H1 (cell line): ENCODE measurements at regions not wholly inside any gene's neighbourhood (a gene's known extent, or its start where the extent isn't known, plus 50 kb on each side); places are given as distances from the start of the nearest gene placed in this dataset.

Experiments
- CTCF ChIA-PET: fragments of 300-600 bp; sonication (Branson Sonifier 250); formaldehyde crosslinking; loops from one replicate; lab custom pipeline; 2021; ENCODE audit not compliant: partially characterized antibody; lab: Charles Lee
- POLR2A ChIA-PET: fragments of 300-600 bp; sonication (Branson Sonifier 250); formaldehyde crosslinking; loops from one replicate; lab custom pipeline; 2021; ENCODE audit warnings: inconsistent platforms; ENCODE audit not compliant: partially characterized antibody; lab: Charles Lee
- DNase-seq, 2 experiments: peaks; one replicate each; pipeline versions ENCODE4 v3.0.0 to v3.0.0-alpha.2; 2010 to 2022; ENCODE audit warnings: low spot score in 2 of 2, low read depth in 1 of 2, mixed read lengths in 1 of 2
- FAIRE-seq: peaks from 2 replicates; lab custom pipeline; 2011; peaks lifted over from hg19 to GRCh38; lab: Jason Lieb, UNC
- H2AFZ ChIP-seq: 2 replicates; pipeline ENCODE4 v1.8.1; 2012; ENCODE audit warnings: low read length, inconsistent platforms
- H2AK5ac ChIP-seq: 2 replicates; pipeline ENCODE4 v1.6.1; 2013; ENCODE audit warnings: low read depth, low read length
- H2BK120ac ChIP-seq: replicated peaks from 2 replicates; pipeline ENCODE3; 2013; ENCODE audit warnings: low read depth, low read length, inconsistent platforms
- H2BK12ac ChIP-seq: 2 replicates; pipeline ENCODE4 v1.6.1; 2013; ENCODE audit warnings: low read depth, low read length
- H2BK15ac ChIP-seq: 2 replicates; pipeline ENCODE4 v1.6.1; 2013; ENCODE audit warnings: low read length
- H2BK20ac ChIP-seq: 2 replicates; pipeline ENCODE4 v1.6.1; 2013; ENCODE audit warnings: low read length
- H2BK5ac ChIP-seq: 2 replicates; pipeline ENCODE4 v1.6.1; 2013; ENCODE audit warnings: low read depth, low read length
- H3K14ac ChIP-seq: 2 replicates; pipeline ENCODE4 v1.6.1; 2013; ENCODE audit warnings: inconsistent platforms; ENCODE audit not compliant: insufficient read length
- H3K18ac ChIP-seq: 2 replicates; pipeline ENCODE4 v1.6.1; 2013; ENCODE audit warnings: low read length; ENCODE audit errors: extremely low read depth
- H3K23ac ChIP-seq: 2 replicates; pipeline ENCODE4 v1.6.1; 2013; ENCODE audit warnings: inconsistent platforms; ENCODE audit not compliant: insufficient read length
- H3K23me2 ChIP-seq: 2 replicates; pipeline ENCODE4 v1.6.1; 2013; ENCODE audit warnings: low read depth, low read length
- H3K27ac ChIP-seq: 2 replicates; pipeline ENCODE4 v1.6.1; 2011; ENCODE audit warnings: low read depth, low read length, inconsistent platforms
- H3K27me3 ChIP-seq, 4 experiments: replicated peaks in 1 of 4; 1 replicate in 1 of 4; 2 replicates in 3 of 4; pipeline versions ENCODE4 v1.6.1 to v1.8.1; 2011 to 2013; ENCODE audit warnings: low read length in 3 of 4, mild to moderate bottlenecking in 3 of 4, inconsistent platforms in 2 of 4, mixed read lengths in 2 of 4, moderate library complexity in 1 of 4; ENCODE audit not compliant: control insufficient read depth in 3 of 4, insufficient read depth in 3 of 4; ENCODE audit errors: extremely low read depth in 1 of 4
- H3K36me3 ChIP-seq, 4 experiments: 2 replicates each; pipeline versions ENCODE4 v1.6.1 to v1.8.1; 2011 to 2013; ENCODE audit warnings: mild to moderate bottlenecking in 4 of 4, low read length in 3 of 4, moderate library complexity in 2 of 4, control low read depth in 1 of 4, inconsistent platforms in 1 of 4; ENCODE audit not compliant: insufficient read depth in 4 of 4, control insufficient read depth in 2 of 4
- H3K4ac ChIP-seq: replicated peaks from 2 replicates; pipeline ENCODE3; 2013; ENCODE audit warnings: low read length, low read depth, mixed read lengths, inconsistent platforms; ENCODE audit not compliant: insufficient read length
- H3K4me1 ChIP-seq, 4 experiments: replicated peaks in 1 of 4; 1 replicate in 1 of 4; 2 replicates in 3 of 4; pipeline versions ENCODE4 v1.6.1 to v1.8.1; 2011 to 2013; ENCODE audit warnings: low read length in 3 of 4, inconsistent platforms in 2 of 4, mixed read lengths in 1 of 4; ENCODE audit not compliant: insufficient read depth in 4 of 4, control insufficient read depth in 3 of 4
- H3K4me2 ChIP-seq, 2 experiments: 2 replicates each; pipeline versions ENCODE4 v1.6.1 to v1.8.1; 2011 to 2013; ENCODE audit warnings: low read depth in 2 of 2, low read length in 2 of 2, control low read depth in 1 of 2, inconsistent platforms in 1 of 2, mild to moderate bottlenecking in 1 of 2; ENCODE audit not compliant: insufficient read depth in 1 of 2
- H3K4me3 ChIP-seq, 4 experiments: fragments of 200-600, 300-600 bp in 1 of 4; sonication (generic), shearing (Covaris generic), sonication (Bioruptor Twin) in 1 of 4; 2 replicates each; pipeline versions ENCODE4 v1.5.1 to v1.8.1; 2011 to 2016; ENCODE audit warnings: low read length in 4 of 4, low read depth in 3 of 4, control low read depth in 2 of 4, inconsistent platforms in 2 of 4, mild to moderate bottlenecking in 2 of 4, mixed read lengths in 1 of 4, moderate library complexity in 1 of 4; ENCODE audit not compliant: insufficient read depth in 2 of 4; ENCODE audit errors: extremely low read depth in 1 of 4
- H3K56ac ChIP-seq: replicated peaks from 2 replicates; pipeline ENCODE3; 2013; ENCODE audit warnings: low read depth, mild to moderate bottlenecking, mixed read lengths, low read length, inconsistent platforms; ENCODE audit not compliant: insufficient read length
- H3K79me1 ChIP-seq: 2 replicates; pipeline ENCODE4 v1.6.1; 2013; ENCODE audit warnings: low read depth, low read length, control low read depth
- H3K79me2 ChIP-seq, 2 experiments: 2 replicates each; pipeline versions ENCODE4 v1.6.1 to v1.8.1; 2012 to 2013; ENCODE audit warnings: low read length in 2 of 2, mild to moderate bottlenecking in 2 of 2, inconsistent platforms in 1 of 2; ENCODE audit not compliant: insufficient read depth in 2 of 2, control insufficient read depth in 1 of 2
- H3K9ac ChIP-seq, 4 experiments: replicated peaks in 1 of 4; 1 replicate in 1 of 4; 2 replicates in 3 of 4; pipeline versions ENCODE4 v1.6.1 to v1.8.1; 2011 to 2013; ENCODE audit warnings: low read depth in 3 of 4, low read length in 3 of 4, control low read depth in 2 of 4, mild to moderate bottlenecking in 2 of 4, moderate library complexity in 2 of 4, inconsistent platforms in 1 of 4; ENCODE audit errors: extremely low read depth in 1 of 4
- H3K9me3 ChIP-seq, 2 experiments: 2 replicates each; pipeline versions ENCODE4 v1.6.1 to v1.8.1; 2012 to 2013; ENCODE audit warnings: mild to moderate bottlenecking in 2 of 2, moderate library complexity in 2 of 2, control low read depth in 1 of 2, inconsistent platforms in 1 of 2, low read depth in 1 of 2, low read length in 1 of 2, mixed read lengths in 1 of 2; ENCODE audit not compliant: insufficient read depth in 2 of 2
- H4K20me1 ChIP-seq, 2 experiments: replicated peaks in 1 of 2; 2 replicates each; pipeline versions ENCODE3 to v1.8.1; 2011 to 2013; ENCODE audit warnings: inconsistent platforms in 2 of 2, low read length in 2 of 2, mild to moderate bottlenecking in 1 of 2; ENCODE audit not compliant: insufficient read depth in 2 of 2, control insufficient read depth in 1 of 2
- H4K5ac ChIP-seq: 2 replicates; pipeline ENCODE4 v1.6.1; 2013; ENCODE audit warnings: low read length, low read depth, mixed read lengths, inconsistent platforms; ENCODE audit not compliant: insufficient read length
- H4K8ac ChIP-seq: 2 replicates; pipeline ENCODE4 v1.8.0; 2013; ENCODE audit warnings: mild to moderate bottlenecking, moderate library complexity, low read length, inconsistent platforms; ENCODE audit not compliant: insufficient read depth; ENCODE audit errors: extremely low read depth
- H4K91ac ChIP-seq: replicated peaks from 2 replicates; pipeline ENCODE3; 2013; ENCODE audit warnings: low read length, mixed read lengths, inconsistent platforms; ENCODE audit not compliant: insufficient read length
- ASH2L ChIP-seq: fragments of 200-600, 300-600 bp; sonication (generic); IDR thresholded peaks from one replicate; pipeline ENCODE4 v1.7.1; 2017; ENCODE audit warnings: low read length
- BCL11A ChIP-seq, 2 experiments: IDR thresholded peaks; one replicate each; pipeline ENCODE4 v1.6.1; 2011; ENCODE audit warnings: low read depth in 2 of 2, low read length in 2 of 2, mild to moderate bottlenecking in 2 of 2
- CHD2 ChIP-seq: IDR thresholded peaks from 2 replicates; pipeline ENCODE4 v1.6.1; 2012; ENCODE audit warnings: low read length, improper control_type of control experiment
- CREB1 ChIP-seq: IDR thresholded peaks from 2 replicates; pipeline ENCODE4 v1.6.1; 2012; ENCODE audit warnings: inconsistent platforms
- JUN ChIP-seq: IDR thresholded peaks from 2 replicates; pipeline ENCODE4 v1.6.1; 2011; ENCODE audit warnings: low read depth, mild to moderate bottlenecking, improper control_type of control experiment, low read length
- KDM1A ChIP-seq: fragments of 200-600, 300-600 bp; sonication (generic); IDR thresholded peaks from 2 replicates; pipeline ENCODE4 v1.7.1; 2016; ENCODE audit warnings: mild to moderate bottlenecking, low read length, borderline replicate concordance
- KDM4A ChIP-seq: IDR thresholded peaks from one replicate; pipeline ENCODE4 v1.7.1; 2012; ENCODE audit warnings: low read depth, mild to moderate bottlenecking, moderate library complexity, low read length, inconsistent platforms; ENCODE audit not compliant: severe bottlenecking
- MAFK ChIP-seq: IDR thresholded peaks from 2 replicates; pipeline ENCODE4 v1.6.1; 2012; ENCODE audit warnings: low read depth, mild to moderate bottlenecking, improper control_type of control experiment, low read length
- POLR2AphosphoS5 ChIP-seq: IDR thresholded peaks from 2 replicates; pipeline ENCODE4 v1.6.1; 2011; ENCODE audit warnings: low read depth, low read length
- SIRT6 ChIP-seq: IDR thresholded peaks from one replicate; pipeline ENCODE4 v1.7.1; 2012; ENCODE audit warnings: low read length, inconsistent platforms
- SP1 ChIP-seq: IDR thresholded peaks from 2 replicates; pipeline ENCODE4 v1.6.1; 2011; ENCODE audit warnings: low read depth, low read length
- WGBS, 2 experiments: shearing (Covaris generic) in 1 of 2; methylation state at CpG; one replicate each; pipeline versions ENCODE4 v1.1.6 to v1.1.7; 2013 to 2015; ENCODE audit warnings: low lambda C conversion rate in 2 of 2, mixed read lengths in 2 of 2, inconsistent platforms in 1 of 2, low coverage in 1 of 2, missing lambda C conversion rate in 1 of 2; ENCODE audit not compliant: insufficient replicate concordance in 2 of 2, insufficient coverage in 1 of 2, insufficient read length in 1 of 2; ENCODE audit errors: extremely low coverage in 1 of 2, missing lambda C conversion rate in 1 of 2; 5-methylcytosine and 5-hydroxymethylcytosine counted together
- TF ChIP-seq, protein P1 (sequence below): IDR thresholded peaks from 2 replicates; pipeline ENCODE4 v1.6.1; 2012; ENCODE audit warnings: low read length, inconsistent platforms

DNA sequence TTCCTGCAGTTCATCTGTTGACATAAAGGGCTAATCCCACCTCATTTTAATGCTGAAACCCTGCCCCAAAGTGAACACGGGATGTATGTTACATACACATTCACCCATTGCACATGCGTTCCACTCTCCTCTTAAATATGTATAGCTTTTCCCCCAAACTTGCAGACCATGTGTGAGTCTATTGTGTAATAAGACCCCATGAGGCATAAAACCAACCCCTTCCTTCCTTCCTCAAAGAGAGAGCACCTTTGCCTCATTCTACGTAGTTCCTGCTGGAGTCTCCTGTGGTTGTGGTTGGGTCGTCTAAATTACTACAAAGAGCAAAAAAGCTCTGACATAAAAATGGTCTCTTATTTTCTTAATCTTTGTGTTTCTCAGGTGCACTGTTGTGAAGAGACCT lies 345.7 kb upstream of the KLF6 start:
- H4K20me1 ChIP-seq, result peaks cover 0 to 3% of the 10 kb centered on the region in 2 experiments
- no peak overlapping the region for H4K91ac ChIP-seq
- H2AFZ ChIP-seq, result peak overlapping the region; percentile 93; the same call in 1 of the 2 replicates
- H3K14ac ChIP-seq, result no peak overlapping the region
- H3K56ac ChIP-seq, result no peak overlapping the region
- no peak overlapping the region for H3K4me2 ChIP-seq
- no peak overlapping the region for H2BK20ac ChIP-seq
- 80% methylated on average over 4 of the region's 4 CpGs; no CpG with 5 or more reads in 1 of the 2 experiments for WGBS, 2 experiments
- H3K4ac ChIP-seq, result no peak overlapping the region
- no peaks in the 10 kb centered on the region for H3K79me2 ChIP-seq
- no peak overlapping the region for H3K4me3 ChIP-seq
- no peak overlapping the region for H2BK120ac ChIP-seq
- no peak overlapping the region for H2BK15ac ChIP-seq
- no peaks in the 10 kb centered on the region for H3K27me3 ChIP-seq
- ChIA-PET POLR2A (no interaction called here), CTCF (interaction anchor here (0.8 to 1.0 kb wide), 2 partner anchors 9 to 21 kb away, joined by 3 read pairs; no protein-coding TSS in a partner anchor)
- no peaks in the 10 kb centered on the region for H3K36me3 ChIP-seq
- no peaks in the 10 kb centered on the region for H3K79me1 ChIP-seq
- H2BK12ac ChIP-seq, result no peak overlapping the region
- H3K9me3 ChIP-seq, result no peaks in the 10 kb centered on the region
- no peak overlapping the region for H4K8ac ChIP-seq
- H3K4me1 ChIP-seq, result no peaks in the 10 kb centered on the region
- H3K23ac ChIP-seq, result no peak overlapping the region
- no peak for FAIRE-seq
- no peak overlapping the region for H3K18ac ChIP-seq
- no peak overlapping the region for H2AK5ac ChIP-seq
- H2BK5ac ChIP-seq, result no peak overlapping the region
- no peak overlapping the region for H3K9ac ChIP-seq
- peaks cover 5% of the 10 kb centered on the region; the same call in 1 of the 2 replicates for H3K23me2 ChIP-seq
- H3K27ac ChIP-seq, result no peak overlapping the region
- H4K5ac ChIP-seq, result no peak overlapping the region
- DNase-seq, result no peak
- TF ChIP-seq POLR2AphosphoS5 (no peak), KDM4A (no peak), CREB1 (no peak), SP1 (no peak), SIRT6 (no peak), CHD2 (no peak), KDM1A (no peak), ASH2L (no peak), JUN (no peak), BCL11A (IDR thresholded peaks at IDR 0.05; ENCODE audit: low read depth in 2 of 2, low read length in 2 of 2) (no peak), MAFK (no peak)
- TF ChIP-seq, protein P1, sequence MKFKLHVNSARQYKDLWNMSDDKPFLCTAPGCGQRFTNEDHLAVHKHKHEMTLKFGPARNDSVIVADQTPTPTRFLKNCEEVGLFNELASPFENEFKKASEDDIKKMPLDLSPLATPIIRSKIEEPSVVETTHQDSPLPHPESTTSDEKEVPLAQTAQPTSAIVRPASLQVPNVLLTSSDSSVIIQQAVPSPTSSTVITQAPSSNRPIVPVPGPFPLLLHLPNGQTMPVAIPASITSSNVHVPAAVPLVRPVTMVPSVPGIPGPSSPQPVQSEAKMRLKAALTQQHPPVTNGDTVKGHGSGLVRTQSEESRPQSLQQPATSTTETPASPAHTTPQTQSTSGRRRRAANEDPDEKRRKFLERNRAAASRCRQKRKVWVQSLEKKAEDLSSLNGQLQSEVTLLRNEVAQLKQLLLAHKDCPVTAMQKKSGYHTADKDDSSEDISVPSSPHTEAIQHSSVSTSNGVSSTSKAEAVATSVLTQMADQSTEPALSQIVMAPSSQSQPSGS, result no peak
